HuH-7.5 (cell line): ENCODE measurements at regions not wholly inside any gene's neighbourhood (a gene's known extent, or its start where the extent isn't known, plus 50 kb on each side); places are given as distances from the start of the nearest gene placed in this dataset.
"Not testable (repeated sequence)": the region's sequence is repeated elsewhere in the genome, so short reads cannot be mapped to it uniquely, and the experiment has no call there.

Experiments used
- DNase-seq: peaks from one replicate; pipeline ENCODE4 v3.0.0; 2011; ENCODE audit warnings: low spot score

GRCh38 chr5:110248921-110249320 lies 477.6 kb downstream of the TMEM232 start:
- no peak for DNase-seq

- DNase-seq, result no peak
These were observed 476.1 kb downstream of the TMEM232 start for GRCh38 chr5:110250355-110250754.

- DNase-seq, result no peak
These were observed 475.7 kb downstream of the TMEM232 start for GRCh38 chr5:110250755-110251154.

GRCh38 chr5:110251366-110251765 lies 475.1 kb downstream of the TMEM232 start:
- DNase-seq, result no peak

GRCh38 chr5:110255194-110255593 lies 471.3 kb downstream of the TMEM232 start:
- DNase-seq, result no peak

GRCh38 chr5:110256298-110256697 lies 470.2 kb downstream of the TMEM232 start:
- DNase-seq, result no peak

- no peak for DNase-seq
These were observed 468.5 kb downstream of the TMEM232 start for GRCh38 chr5:110257971-110258370.

- DNase-seq, result no peak
These were observed 467.8 kb downstream of the TMEM232 start for GRCh38 chr5:110258460-110259216.

GRCh38 chr5:110262749-110263148 lies 463.7 kb downstream of the TMEM232 start:
- DNase-seq, result no peak

GRCh38 chr5:110264661-110265060 lies 461.8 kb downstream of the TMEM232 start:
- no peak for DNase-seq

GRCh38 chr5:110265162-110265561 lies 461.3 kb downstream of the TMEM232 start:
- DNase-seq, result no peak

- no peak for DNase-seq
These were observed 458.8 kb downstream of the TMEM232 start for GRCh38 chr5:110267714-110268113.

GRCh38 chr5:110268283-110268682 lies 458.2 kb downstream of the TMEM232 start:
- DNase-seq, result no peak

GRCh38 chr5:110268985-110269384 lies 457.5 kb downstream of the TMEM232 start:
- no peak for DNase-seq

GRCh38 chr5:110269478-110270142 lies 456.9 kb downstream of the TMEM232 start:
- no peak for DNase-seq

- DNase-seq, result no peak
These were observed 450.6 kb downstream of the TMEM232 start for GRCh38 chr5:110275878-110276277.

- not testable (repeated sequence) for DNase-seq
These were observed 448.0 kb downstream of the TMEM232 start for GRCh38 chr5:110278449-110278848.

GRCh38 chr5:110284121-110284520 lies 442.4 kb downstream of the TMEM232 start:
- DNase-seq, result not testable (repeated sequence)

GRCh38 chr5:110288766-110289511 lies 437.5 kb downstream of the TMEM232 start:
- no peak for DNase-seq

GRCh38 chr5:110289512-110289810 lies 437.0 kb downstream of the TMEM232 start:
- DNase-seq, result no peak

GRCh38 chr5:110290542-110290941 lies 435.9 kb downstream of the TMEM232 start:
- no peak for DNase-seq

- no peak for DNase-seq
These were observed 432.2 kb downstream of the TMEM232 start for GRCh38 chr5:110294281-110294680.

- DNase-seq, result no peak
These were observed 429.3 kb downstream of the TMEM232 start for GRCh38 chr5:110297152-110297670.
